IMR-90 (cell line): ENCODE measurements at regions not wholly inside any gene's neighbourhood (a gene's known extent, or its start where the extent isn't known, plus 50 kb on each side); places are given as distances from the start of the nearest gene placed in this dataset.

Source experiments
- ATAC-seq: fragments of 200-7000 bp; cut with Tn5 transposase; 2 replicates; pipeline ENCODE4 v1.9.1; 2020; ENCODE audit warnings: low read depth, mild to moderate bottlenecking, moderate library complexity
- BruUV-seq: library from RNA; stranded (reverse); fragments of 400-500 nt; replicated peaks from 2 replicates; lab custom pipeline; 2021; lab: Mats Ljungman, UMichigan
- CTCF ChIA-PET: fragments of 300-600 bp; formaldehyde crosslinking; extraction: SDS; loops from one replicate; lab custom pipeline; 2021; ENCODE audit warnings: antibody characterized with exemption; lab: Yijun Ruan, JAX
- POLR2A ChIA-PET: fragments of 300-600 bp; sonication (Branson Sonifier 250); formaldehyde crosslinking; loops from one replicate; lab custom pipeline; 2022; ENCODE audit warnings: antibody characterized with exemption; ENCODE audit not compliant: unreplicated experiment; lab: Charles Lee
- DNase-seq: peaks from one replicate; pipeline ENCODE4 v3.0.0; 2013
- H2AFZ ChIP-seq: replicated peaks from 2 replicates; pipeline ENCODE3; 2013; ENCODE audit warnings: low read length, mild to moderate bottlenecking; ENCODE audit not compliant: poor library complexity
- H2AK5ac ChIP-seq: 2 replicates; pipeline ENCODE4 v1.6.1; 2013; ENCODE audit warnings: low read depth, low read length, inconsistent platforms
- H2AK9ac ChIP-seq: replicated peaks from 2 replicates; pipeline ENCODE3; 2013; ENCODE audit warnings: mild to moderate bottlenecking, low read depth, low read length, moderate library complexity; ENCODE audit not compliant: poor library complexity
- H2BK120ac ChIP-seq: 2 replicates; pipeline ENCODE4 v1.6.1; 2013; ENCODE audit warnings: low read depth, low read length, inconsistent platforms
- H2BK15ac ChIP-seq: 3 replicates; pipeline ENCODE4 v1.6.1; 2013; ENCODE audit warnings: low read depth, low read length, inconsistent platforms
- H2BK20ac ChIP-seq: 2 replicates; pipeline ENCODE4 v1.6.1; 2013; ENCODE audit warnings: low read depth, mild to moderate bottlenecking, inconsistent platforms, low read length, moderate library complexity
- H2BK5ac ChIP-seq: 2 replicates; pipeline ENCODE4 v1.6.1; 2013; ENCODE audit warnings: mild to moderate bottlenecking, low read depth, low read length, inconsistent platforms; ENCODE audit not compliant: poor library complexity, severe bottlenecking
- H3K14ac ChIP-seq: replicated peaks from 2 replicates; pipeline ENCODE4 v1.6.1; 2013; ENCODE audit warnings: low read depth, low read length, inconsistent platforms
- H3K18ac ChIP-seq: 2 replicates; pipeline ENCODE4 v1.6.1; 2013; ENCODE audit warnings: low read depth, low read length, control low read depth
- H3K23ac ChIP-seq: 2 replicates; pipeline ENCODE4 v1.6.1; 2013; ENCODE audit warnings: low read depth, low read length, inconsistent platforms
- H3K27ac ChIP-seq: 2 replicates; pipeline ENCODE4 v1.5.1; 2013; ENCODE audit warnings: mild to moderate bottlenecking, control low read depth, low read length; ENCODE audit not compliant: insufficient read depth
- H3K27me3 ChIP-seq: 2 replicates; pipeline ENCODE4 v1.6.1; 2013; ENCODE audit warnings: low read length; ENCODE audit not compliant: control insufficient read depth, insufficient read depth
- H3K36me3 ChIP-seq: 2 replicates; pipeline ENCODE4 v1.6.1; 2013; ENCODE audit warnings: low read length, mixed read lengths; ENCODE audit not compliant: control insufficient read depth, insufficient read depth
- H3K4ac ChIP-seq: 2 replicates; pipeline ENCODE4 v1.6.1; 2013; ENCODE audit warnings: low read depth, low read length, inconsistent platforms
- H3K4me1 ChIP-seq: 2 replicates; pipeline ENCODE4 v1.6.1; 2013; ENCODE audit warnings: low read length, mixed read lengths; ENCODE audit not compliant: control insufficient read depth, insufficient read depth
- H3K4me2 ChIP-seq: 2 replicates; pipeline ENCODE4 v1.6.1; 2013; ENCODE audit warnings: low read depth, mild to moderate bottlenecking, control low read depth, low read length, moderate library complexity
- H3K4me3 ChIP-seq: 2 replicates; pipeline ENCODE4 v1.5.1; 2013; ENCODE audit warnings: low read depth, mild to moderate bottlenecking, control low read depth, low read length, moderate library complexity; ENCODE audit not compliant: insufficient read depth
- H3K56ac ChIP-seq: 2 replicates; pipeline ENCODE4 v1.6.1; 2013; ENCODE audit warnings: low read length, inconsistent platforms; ENCODE audit not compliant: insufficient read depth; ENCODE audit errors: extremely low read depth
- H3K79me1 ChIP-seq, 2 experiments: 2 replicates each; pipeline ENCODE4 v1.6.1; 2013; ENCODE audit warnings: low read length in 2 of 2, inconsistent platforms in 1 of 2, low read depth in 1 of 2
- H3K9ac ChIP-seq: 2 replicates; pipeline ENCODE4 v1.6.1; 2013; ENCODE audit warnings: low read depth, low read length, control low read depth
- H3K9me1 ChIP-seq: 2 replicates; pipeline ENCODE4 v1.6.1; 2013; ENCODE audit warnings: low read length, inconsistent platforms; ENCODE audit not compliant: insufficient read depth
- H3K9me3 ChIP-seq: 2 replicates; pipeline ENCODE4 v1.6.1; 2013; ENCODE audit warnings: low read length; ENCODE audit not compliant: control insufficient read depth, insufficient read depth
- H4K20me1 ChIP-seq: 2 replicates; pipeline ENCODE4 v1.6.1; 2013; ENCODE audit warnings: low read length, inconsistent platforms; ENCODE audit not compliant: insufficient read depth
- H4K5ac ChIP-seq: 2 replicates; pipeline ENCODE4 v1.6.1; 2013; ENCODE audit warnings: mild to moderate bottlenecking, low read depth, low read length, control low read depth
- H4K8ac ChIP-seq, 2 experiments: 2 replicates each; pipeline ENCODE4 v1.6.1; 2013; ENCODE audit warnings: low read depth in 2 of 2, low read length in 2 of 2, control low read depth in 1 of 2, inconsistent platforms in 1 of 2
- H4K91ac ChIP-seq: 2 replicates; pipeline ENCODE4 v1.6.1; 2013; ENCODE audit warnings: low read depth, low read length, inconsistent platforms; ENCODE audit not compliant: insufficient read depth
- CEBPB ChIP-seq: IDR thresholded peaks from 2 replicates; pipeline ENCODE4 v1.6.1; 2012; ENCODE audit warnings: low read depth, low read length, improper control_type of control experiment
- WGBS, 2 experiments: methylation state at CpG; one replicate each; pipeline versions ENCODE4 v1.1.5 to v1.1.7; 2013; ENCODE audit warnings: missing lambda C conversion rate in 2 of 2; ENCODE audit not compliant: insufficient read length in 1 of 2; ENCODE audit errors: extremely low coverage in 2 of 2; 5-methylcytosine and 5-hydroxymethylcytosine counted together
- dilution Hi-C: fragments of 300-500 bp; cut with HindIII; formaldehyde crosslinking; loops from one replicate; pipeline ENCODE4 v1.14.3; 2018; ENCODE audit warnings: low sequenced_read_pairs; ENCODE audit not compliant: unreplicated experiment
- in situ Hi-C: fragments of 300-500 bp; cut with MboI; formaldehyde crosslinking; loops from 3 replicates; pipeline ENCODE4 v1.14.3; 2019; ENCODE audit warnings: low sequenced_read_pairs, inconsistent platforms, mixed read lengths
- intact Hi-C: fragments of 100-400 bp; cut with micrococcal nuclease; formaldehyde crosslinking; loops from 2 replicates; pipeline ENCODE4 v1.10.0; 2022
- TF ChIP-seq, protein P1 (sequence below): fragments of 150-350 bp; IDR thresholded peaks from 2 replicates; pipeline ENCODE4 v1.6.1; 2017; ENCODE audit warnings: mild to moderate bottlenecking, antibody characterized with exemption, low read length, low read depth

GRCh38 chr2:47725808-47726207 is 57.1 kb upstream of the MSH6 start:
- no peak for ATAC-seq
- no peak overlapping the region for H3K23ac ChIP-seq

More at GRCh38 chr2:47725808-47726207, 57.1 kb upstream of the MSH6 start:
- H3K4ac ChIP-seq = no peak overlapping the region
- no peaks in the 10 kb centered on the region for H3K79me1 ChIP-seq
- no peak overlapping the region for H2AK9ac ChIP-seq
- H4K8ac ChIP-seq = no peak overlapping the region
- TF ChIP-seq CEBPB = 0 out of 2 replicates have a peak, but pooled peaks have one; percentile 10
- TF ChIP-seq, protein P1, sequence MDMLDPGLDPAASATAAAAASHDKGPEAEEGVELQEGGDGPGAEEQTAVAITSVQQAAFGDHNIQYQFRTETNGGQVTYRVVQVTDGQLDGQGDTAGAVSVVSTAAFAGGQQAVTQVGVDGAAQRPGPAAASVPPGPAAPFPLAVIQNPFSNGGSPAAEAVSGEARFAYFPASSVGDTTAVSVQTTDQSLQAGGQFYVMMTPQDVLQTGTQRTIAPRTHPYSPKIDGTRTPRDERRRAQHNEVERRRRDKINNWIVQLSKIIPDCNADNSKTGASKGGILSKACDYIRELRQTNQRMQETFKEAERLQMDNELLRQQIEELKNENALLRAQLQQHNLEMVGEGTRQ = no peak
- BruUV-seq = no TSS peak
- no peaks in the 10 kb centered on the region; the same call in 1 of the 2 replicates for H3K27me3 ChIP-seq
- no peak overlapping the region for H3K4me3 ChIP-seq
- H4K20me1 ChIP-seq = no peaks in the 10 kb centered on the region
- H3K27ac ChIP-seq = no peak overlapping the region
- H3K56ac ChIP-seq = no peak overlapping the region
- in situ Hi-C loops = no loop called here
- no CpG with 5 or more reads among the region's 2 CpGs for WGBS, 2 experiments
- H3K9ac ChIP-seq = no peak overlapping the region
- no peak overlapping the region for H4K91ac ChIP-seq
- CTCF ChIA-PET = interaction anchor here (0.7 kb wide), 1 partner anchor 729 kb away, joined by 3 read pairs; no protein-coding TSS in a partner anchor
- no peak for DNase-seq
- H3K4me2 ChIP-seq = no peak overlapping the region
- H3K9me1 ChIP-seq = no peaks in the 10 kb centered on the region
- dilution Hi-C loops = no loop called here
- no peak overlapping the region for H2BK15ac ChIP-seq
- H4K5ac ChIP-seq = no peak overlapping the region
- H2BK20ac ChIP-seq = no peak overlapping the region
- H2AFZ ChIP-seq = no peak overlapping the region
- no peak overlapping the region for H3K18ac ChIP-seq
- H3K9me3 ChIP-seq = no peaks in the 10 kb centered on the region
- H2AK5ac ChIP-seq = no peak overlapping the region
- no peak overlapping the region for H3K14ac ChIP-seq
- H3K4me1 ChIP-seq = no peaks in the 10 kb centered on the region
- POLR2A ChIA-PET = interaction anchor here (0.6 kb wide), 1 partner anchor 13 kb away, joined by 3 read pairs; no protein-coding TSS in a partner anchor
- H3K36me3 ChIP-seq = no peaks in the 10 kb centered on the region
- no peak overlapping the region for H2BK5ac ChIP-seq
- intact Hi-C loops = no loop called here
- no peak overlapping the region for H2BK120ac ChIP-seq
